ENCODE measurements at regions not wholly inside any gene's neighbourhood (a gene's known extent, or its start where the extent isn't known, plus 50 kb on each side); places are given as distances from the start of the nearest gene placed in this dataset.

DNA sequence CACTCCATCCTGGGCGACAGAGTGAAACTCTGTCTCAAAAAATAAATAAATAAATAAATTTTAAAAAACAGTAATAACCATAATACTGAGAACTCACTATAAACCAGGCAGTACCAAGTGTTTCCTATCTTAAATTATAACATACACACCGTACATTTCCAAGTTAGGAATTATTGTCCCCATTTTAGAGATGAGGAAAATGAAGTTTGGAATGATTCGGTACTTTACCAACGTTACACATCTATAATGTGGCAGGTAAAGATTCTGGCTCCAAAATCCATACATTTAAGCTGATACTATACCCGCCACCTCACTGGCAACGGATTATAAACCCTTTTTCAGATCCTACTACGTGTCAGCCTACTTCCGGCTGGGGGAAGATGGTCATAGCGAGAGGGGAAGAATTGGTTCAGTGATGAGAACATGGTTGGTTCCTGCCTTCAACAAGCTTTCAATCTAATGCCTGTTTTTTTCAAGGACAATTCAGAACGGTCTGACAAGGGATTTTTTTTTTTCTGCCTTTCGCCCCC, 105.9 kb upstream of the ATF7IP start:
- TF ChIP-seq HDAC2 (IDR thresholded peaks at IDR 0.05) (0 out of 2 replicates have a peak, but pooled peaks have one; percentile 55), HOXA7 (CRISPR knock-in tag; IDR thresholded peaks at IDR 0.05) (no peak)
- POLR2A ChIA-PET, result interaction anchor here (1.9 kb wide), 1 partner anchor 106 kb away, joined by 7 read pairs; the partner anchor contains the start of gene ATF7IP
- Histone ChIP-seq H3K4me2 (no peak overlapping the region), H3K9me3 (0 out of 3 replicates have a peak, but pooled peaks cover 7% of the 10 kb centered on the region), H3K27ac (peak overlapping the region in 1 of 2 experiments; percentile 80; a peak in 2 of 6 replicates), H3K4me1 (peaks cover 23% of the 10 kb centered on the region), H3K4me3 (no peak overlapping the region)
- FAIRE-seq, result no peak
- CTCF ChIA-PET, result interaction anchor here (0.7 to 0.8 kb wide), 3 partner anchors 128 to 731 kb away, joined by 3 to 4 read pairs (median 4); no protein-coding TSS in a partner anchor
- WGBS (ENCODE audit: missing lambda C conversion rate), result 85% methylated on average over 11 of the region's 11 CpGs
- DNase-seq (ENCODE audit: low read depth in 1 of 2, low spot score in 1 of 2), result no peak
- ATAC-seq, result no peak

DNA sequence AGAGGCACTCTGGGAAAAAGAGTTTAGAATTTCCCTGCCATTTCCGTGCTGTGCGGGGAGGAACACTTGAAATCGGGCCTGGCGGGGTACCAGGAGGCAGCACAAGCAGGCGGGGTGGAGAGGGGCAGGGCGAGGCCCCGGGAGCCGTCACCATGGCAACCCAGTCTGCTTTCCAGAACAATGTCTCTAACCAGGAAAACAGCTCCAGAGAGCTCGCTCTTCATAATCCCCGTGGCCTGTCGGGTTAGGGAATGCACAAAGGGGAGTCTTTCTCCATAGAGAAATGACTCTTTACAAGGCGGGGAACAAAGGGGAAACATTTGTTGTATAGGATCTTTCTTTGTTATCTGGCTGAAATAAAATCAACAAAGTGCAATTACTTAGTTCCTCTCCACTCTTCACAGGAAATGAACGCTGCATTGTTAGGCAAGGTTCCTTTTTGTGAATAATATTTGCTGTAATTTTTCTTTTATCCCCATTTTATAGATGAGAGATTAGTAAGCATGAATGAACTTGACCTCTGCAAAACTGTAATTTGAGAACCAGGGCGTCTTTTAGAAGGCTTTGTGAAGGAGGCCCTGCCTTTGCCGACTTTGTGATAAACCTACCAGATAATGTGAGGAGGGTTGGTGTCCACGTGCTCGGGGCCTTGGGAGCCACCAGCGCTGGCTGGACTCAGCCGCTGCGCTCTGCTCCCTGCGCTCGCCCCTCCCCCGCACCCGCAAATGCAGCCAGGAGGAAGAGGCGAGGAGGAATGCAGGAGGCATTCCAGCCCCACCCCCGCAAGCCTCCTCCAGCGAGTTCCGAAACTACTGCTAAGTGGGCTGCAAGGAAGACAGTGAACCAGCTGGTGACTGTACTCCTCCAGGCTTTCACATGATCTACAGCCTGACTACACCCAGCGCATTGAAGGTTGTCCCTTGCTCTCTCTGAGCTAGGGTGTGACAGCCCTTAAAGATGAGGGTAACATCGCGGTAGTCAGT, 105.2 kb upstream of the ATF7IP start:
- POLR2A ChIA-PET, result interaction anchor here (1.9 kb wide), 1 partner anchor 105 kb away, joined by 7 read pairs; the partner anchor contains the start of gene ATF7IP
- CTCF ChIA-PET, result interaction anchor here (0.7 to 0.8 kb wide), 3 partner anchors 127 to 730 kb away, joined by 3 to 4 read pairs (median 4); no protein-coding TSS in a partner anchor
- FAIRE-seq, result no peak
- Histone ChIP-seq H3K4me3 (no peak overlapping the region), H3K27ac (peak overlapping the region; percentile 53 to 80), H3K4me2 (peak overlapping the region; percentile 67), H3K4me1 (peaks cover 23% of the 10 kb centered on the region), H3K9me3 (0 out of 3 replicates have a peak, but pooled peaks cover 9% of the 10 kb centered on the region)
- peak in 1 of 2 experiments; percentile 43 for DNase-seq (ENCODE audit: low read depth in 1 of 2, low spot score in 1 of 2)
- ATAC-seq, result peak; percentile 9 to 41; a peak in 3 of 6 replicates
- no peak for TF ChIP-seq MAZ (IDR thresholded peaks at IDR 0.05; ENCODE audit: borderline replicate concordance, low read depth, low read length)
- TF ChIP-seq, protein P1, sequence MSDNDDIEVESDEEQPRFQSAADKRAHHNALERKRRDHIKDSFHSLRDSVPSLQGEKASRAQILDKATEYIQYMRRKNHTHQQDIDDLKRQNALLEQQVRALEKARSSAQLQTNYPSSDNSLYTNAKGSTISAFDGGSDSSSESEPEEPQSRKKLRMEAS (IDR thresholded peaks at IDR 0.05), result peak; percentile 77
- WGBS (ENCODE audit: missing lambda C conversion rate), result 56% methylated on average over 26 of the region's 31 CpGs

DNA sequence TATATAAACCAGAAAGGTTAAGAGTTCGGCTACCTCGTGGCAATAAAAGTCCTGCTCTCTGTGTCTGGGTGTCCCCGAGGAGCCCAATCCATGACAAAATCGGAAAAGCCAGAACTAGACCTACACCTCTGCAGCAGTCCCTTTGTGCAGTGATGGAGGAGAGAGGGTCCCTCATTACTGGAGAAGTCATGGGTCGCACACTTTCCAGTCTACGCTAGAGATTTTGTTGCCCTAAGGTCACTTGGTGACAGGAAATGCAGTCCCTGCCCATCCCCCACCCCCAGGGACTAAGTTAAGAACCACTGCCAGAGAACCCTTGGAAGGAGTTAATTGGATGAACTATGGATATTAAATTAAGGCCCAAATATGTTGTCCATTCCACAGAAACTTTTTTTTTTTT, 104.4 kb upstream of the ATF7IP start:
- ATAC-seq (no peak), FAIRE-seq (no peak), DNase-seq (ENCODE audit: low read depth in 1 of 2, low spot score in 1 of 2) (no peak)
- Histone ChIP-seq H3K27ac (peak overlapping the region; percentile 53 to 80; a peak in 4 of 6 replicates), H3K4me2 (peak overlapping the region; percentile 67; the same call in 2 of the 3 replicates), H3K4me1 (peaks cover 23% of the 10 kb centered on the region), H3K9me3 (0 out of 3 replicates have a peak, but pooled peaks cover 9% of the 10 kb centered on the region), H3K4me3 (no peak overlapping the region)
- no peak for TF ChIP-seq FOSB (CRISPR knock-in tag; IDR thresholded peaks at IDR 0.05)
- TF ChIP-seq NFE2L2 (conservative IDR thresholded peaks at IDR 0.05; ENCODE audit: low read length), result no peak
- TF ChIP-seq, protein P1 (IDR thresholded peaks at IDR 0.05), result no peak
- ChIA-PET POLR2A (interaction anchor here (1.9 kb wide), 1 partner anchor 104 kb away, joined by 7 read pairs; the partner anchor contains the start of gene ATF7IP), CTCF (no interaction called here)
- 88% methylated on average over 6 of the region's 6 CpGs for WGBS (ENCODE audit: missing lambda C conversion rate)

DNA sequence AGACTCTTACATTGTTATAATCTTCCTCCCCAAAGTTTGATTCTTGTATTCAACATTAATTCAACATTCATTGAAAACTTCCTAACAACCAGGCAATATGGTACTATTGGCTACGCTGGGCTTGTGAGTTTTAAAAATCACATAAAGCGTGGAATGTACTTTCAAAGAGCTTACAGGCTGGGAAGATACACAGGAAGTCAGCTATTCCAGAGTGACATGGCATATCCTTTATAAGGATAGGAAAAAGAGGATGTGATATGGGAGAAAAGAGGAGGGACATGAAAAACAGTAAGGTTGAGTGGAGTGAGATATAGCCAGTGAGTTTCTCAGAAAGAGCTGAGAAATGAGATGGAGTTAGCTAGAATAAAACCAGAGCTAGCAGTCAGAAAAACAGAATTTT, 103.6 kb upstream of the ATF7IP start:
- TF ChIP-seq, protein P2, sequence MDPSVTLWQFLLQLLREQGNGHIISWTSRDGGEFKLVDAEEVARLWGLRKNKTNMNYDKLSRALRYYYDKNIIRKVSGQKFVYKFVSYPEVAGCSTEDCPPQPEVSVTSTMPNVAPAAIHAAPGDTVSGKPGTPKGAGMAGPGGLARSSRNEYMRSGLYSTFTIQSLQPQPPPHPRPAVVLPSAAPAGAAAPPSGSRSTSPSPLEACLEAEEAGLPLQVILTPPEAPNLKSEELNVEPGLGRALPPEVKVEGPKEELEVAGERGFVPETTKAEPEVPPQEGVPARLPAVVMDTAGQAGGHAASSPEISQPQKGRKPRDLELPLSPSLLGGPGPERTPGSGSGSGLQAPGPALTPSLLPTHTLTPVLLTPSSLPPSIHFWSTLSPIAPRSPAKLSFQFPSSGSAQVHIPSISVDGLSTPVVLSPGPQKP (IDR thresholded peaks at IDR 0.05; ENCODE audit: low read depth, low read length), result no peak
- TF ChIP-seq RAD21 (conservative IDR thresholded peaks at IDR 0.05 in 1 of 2, IDR thresholded peaks at IDR 0.05 in 1 of 2) (no peak), RNF2 (IDR thresholded peaks at IDR 0.05; ENCODE audit: borderline replicate concordance, low read depth) (no peak), POLR2A (IDR thresholded peaks at IDR 0.05; ENCODE audit: low read length) (no peak), SREBF2 (IDR thresholded peaks at IDR 0.05) (no peak), HDAC2 (IDR thresholded peaks at IDR 0.05) (no peak), FOXS1 (CRISPR knock-in tag; IDR thresholded peaks at IDR 0.05) (no peak), CHD4 (IDR thresholded peaks at IDR 0.05; ENCODE audit: borderline replicate concordance) (no peak)
- TF ChIP-seq, protein P3, sequence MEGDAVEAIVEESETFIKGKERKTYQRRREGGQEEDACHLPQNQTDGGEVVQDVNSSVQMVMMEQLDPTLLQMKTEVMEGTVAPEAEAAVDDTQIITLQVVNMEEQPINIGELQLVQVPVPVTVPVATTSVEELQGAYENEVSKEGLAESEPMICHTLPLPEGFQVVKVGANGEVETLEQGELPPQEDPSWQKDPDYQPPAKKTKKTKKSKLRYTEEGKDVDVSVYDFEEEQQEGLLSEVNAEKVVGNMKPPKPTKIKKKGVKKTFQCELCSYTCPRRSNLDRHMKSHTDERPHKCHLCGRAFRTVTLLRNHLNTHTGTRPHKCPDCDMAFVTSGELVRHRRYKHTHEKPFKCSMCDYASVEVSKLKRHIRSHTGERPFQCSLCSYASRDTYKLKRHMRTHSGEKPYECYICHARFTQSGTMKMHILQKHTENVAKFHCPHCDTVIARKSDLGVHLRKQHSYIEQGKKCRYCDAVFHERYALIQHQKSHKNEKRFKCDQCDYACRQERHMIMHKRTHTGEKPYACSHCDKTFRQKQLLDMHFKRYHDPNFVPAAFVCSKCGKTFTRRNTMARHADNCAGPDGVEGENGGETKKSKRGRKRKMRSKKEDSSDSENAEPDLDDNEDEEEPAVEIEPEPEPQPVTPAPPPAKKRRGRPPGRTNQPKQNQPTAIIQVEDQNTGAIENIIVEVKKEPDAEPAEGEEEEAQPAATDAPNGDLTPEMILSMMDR (IDR thresholded peaks at IDR 0.05), result no peak
- TF ChIP-seq, protein P4, sequence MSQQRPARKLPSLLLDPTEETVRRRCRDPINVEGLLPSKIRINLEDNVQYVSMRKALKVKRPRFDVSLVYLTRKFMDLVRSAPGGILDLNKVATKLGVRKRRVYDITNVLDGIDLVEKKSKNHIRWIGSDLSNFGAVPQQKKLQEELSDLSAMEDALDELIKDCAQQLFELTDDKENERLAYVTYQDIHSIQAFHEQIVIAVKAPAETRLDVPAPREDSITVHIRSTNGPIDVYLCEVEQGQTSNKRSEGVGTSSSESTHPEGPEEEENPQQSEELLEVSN (IDR thresholded peaks at IDR 0.05; ENCODE audit: borderline replicate concordance, low read depth), result no peak
- TF ChIP-seq, protein P5, sequence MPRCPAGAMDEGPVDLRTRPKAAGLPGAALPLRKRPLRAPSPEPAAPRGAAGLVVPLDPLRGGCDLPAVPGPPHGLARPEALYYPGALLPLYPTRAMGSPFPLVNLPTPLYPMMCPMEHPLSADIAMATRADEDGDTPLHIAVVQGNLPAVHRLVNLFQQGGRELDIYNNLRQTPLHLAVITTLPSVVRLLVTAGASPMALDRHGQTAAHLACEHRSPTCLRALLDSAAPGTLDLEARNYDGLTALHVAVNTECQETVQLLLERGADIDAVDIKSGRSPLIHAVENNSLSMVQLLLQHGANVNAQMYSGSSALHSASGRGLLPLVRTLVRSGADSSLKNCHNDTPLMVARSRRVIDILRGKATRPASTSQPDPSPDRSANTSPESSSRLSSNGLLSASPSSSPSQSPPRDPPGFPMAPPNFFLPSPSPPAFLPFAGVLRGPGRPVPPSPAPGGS (IDR thresholded peaks at IDR 0.05), result no peak
- Histone ChIP-seq H3K9me3 (0 out of 3 replicates have a peak, but pooled peaks cover 9% of the 10 kb centered on the region), H3K27ac (0 out of 6 replicates have a peak overlapping the region, but pooled peaks of 1 of the 2 experiments have one; percentile 4), H3K4me3 (no peak overlapping the region), H3K4me1 (peaks cover 21% of the 10 kb centered on the region), H3K4me2 (no peak overlapping the region)
- CTCF ChIA-PET, result interaction anchor here (1.3 kb wide), 1 partner anchor 104 kb away, joined by 3 read pairs; the partner anchor contains the start of gene ATF7IP
- FAIRE-seq, result no peak
- POLR2A ChIA-PET, result interaction anchor here (1.2 kb wide), 1 partner anchor 103 kb away, joined by 5 read pairs; the partner anchor contains the start of gene ATF7IP
- no peak for DNase-seq (ENCODE audit: low read depth in 1 of 2, low spot score in 1 of 2)
- WGBS (ENCODE audit: missing lambda C conversion rate), result 82% methylated on average over 2 of the region's 2 CpGs
- no peak for ATAC-seq
